Activated naive CD4-positive, alpha-beta T cell treated with anti-CD3 and anti-CD28 coated beads, Interleukin-2, amount 50 U/mL, for 72 hours (primary cell): ENCODE measurements at regions not wholly inside any gene's neighbourhood (a gene's known extent, or its start where the extent isn't known, plus 50 kb on each side); places are given as distances from the start of the nearest gene placed in this dataset.

Experiments
- ATAC-seq, 2 donors: fragments of 150-1000 bp; cut with Tn5 transposase; 2 replicates each; pipeline ENCODE4 v1.10.0; 2021; ENCODE audit warnings: mild to moderate bottlenecking in 2 of 2, moderate library complexity in 2 of 2
- DNase-seq, 2 donors: peaks; one replicate each; pipeline ENCODE4 v3.0.0; 2021 to 2022; ENCODE audit warnings: low spot score in 2 of 2
- H3K27ac Mint-ChIP-seq, 2 donors: one replicate each; pipeline ENCODE4 v1.8.0; 2022; ENCODE audit warnings: mild to moderate bottlenecking in 2 of 2, mixed read lengths in 2 of 2
- H3K36me3 Mint-ChIP-seq, 2 donors: one replicate each; pipeline ENCODE4 v1.8.0; 2022; ENCODE audit warnings: mixed read lengths in 2 of 2
- H3K9me3 Mint-ChIP-seq, 2 donors: one replicate each; pipeline ENCODE4 v1.8.0; 2022; ENCODE audit warnings: mixed read lengths in 2 of 2

GRCh38 chr2:103875131-103875530 is 978.8 kb upstream of the POU3F3 start:
- ATAC-seq (no peak), DNase-seq (no peak)
- Mint-ChIP-seq H3K9me3 (peaks cover 8 to 10% of the 10 kb centered on the region in 2 donors), H3K27ac (no peak overlapping the region), H3K36me3 (no peaks in the 10 kb centered on the region)

GRCh38 chr2:103875531-103875930 is 978.4 kb upstream of the POU3F3 start:
- Mint-ChIP-seq H3K9me3 (peaks cover 6 to 8% of the 10 kb centered on the region in 2 donors), H3K36me3 (no peaks in the 10 kb centered on the region), H3K27ac (no peak overlapping the region)
- no peak for DNase-seq
- no peak for ATAC-seq

- DNase-seq, result no peak
- H3K9me3 Mint-ChIP-seq, result peaks cover 6 to 11% of the 10 kb centered on the region in 2 donors
- ATAC-seq, result no peak
- H3K27ac Mint-ChIP-seq, result no peak overlapping the region
- H3K36me3 Mint-ChIP-seq, result no peaks in the 10 kb centered on the region
These were observed 977.3 kb upstream of the POU3F3 start for GRCh38 chr2:103876611-103877010.

GRCh38 chr2:103879101-103879500 is 974.8 kb upstream of the POU3F3 start:
- Mint-ChIP-seq H3K36me3 (no peaks in the 10 kb centered on the region), H3K9me3 (peaks cover 5 to 11% of the 10 kb centered on the region in 2 donors), H3K27ac (no peak overlapping the region)
- no peak for DNase-seq
- no peak for ATAC-seq

- ATAC-seq, result no peak
- no peaks in the 10 kb centered on the region for H3K36me3 Mint-ChIP-seq
- H3K9me3 Mint-ChIP-seq, result peaks cover 5 to 8% of the 10 kb centered on the region in 2 donors
- no peak for DNase-seq
- H3K27ac Mint-ChIP-seq, result no peak overlapping the region
These were observed 973.7 kb upstream of the POU3F3 start for GRCh38 chr2:103880081-103880834.

GRCh38 chr2:103887625-103888024 is 966.3 kb upstream of the POU3F3 start:
- no peak for ATAC-seq
- H3K9me3 Mint-ChIP-seq, result peaks cover 14 to 16% of the 10 kb centered on the region in 2 donors
- no peak for DNase-seq
- H3K36me3 Mint-ChIP-seq, result no peaks in the 10 kb centered on the region
- no peak overlapping the region for H3K27ac Mint-ChIP-seq

GRCh38 chr2:103896182-103896581 is 957.7 kb upstream of the POU3F3 start:
- Mint-ChIP-seq H3K36me3 (no peaks in the 10 kb centered on the region), H3K9me3 (no peaks in the 10 kb centered on the region), H3K27ac (no peak overlapping the region)
- DNase-seq, result no peak
- ATAC-seq, result no peak

GRCh38 chr2:103898561-103898960 is 955.4 kb upstream of the POU3F3 start:
- no peaks in the 10 kb centered on the region for H3K9me3 Mint-ChIP-seq
- no peak overlapping the region for H3K27ac Mint-ChIP-seq
- ATAC-seq (no peak), DNase-seq (no peak)
- no peaks in the 10 kb centered on the region for H3K36me3 Mint-ChIP-seq

GRCh38 chr2:103902347-103902746 is 951.6 kb upstream of the POU3F3 start:
- no peak for ATAC-seq
- no peak overlapping the region for H3K27ac Mint-ChIP-seq
- DNase-seq, result no peak
- H3K36me3 Mint-ChIP-seq, result no peaks in the 10 kb centered on the region
- no peaks in the 10 kb centered on the region for H3K9me3 Mint-ChIP-seq

- Mint-ChIP-seq H3K27ac (no peak overlapping the region), H3K36me3 (peaks cover 0 to 4% of the 10 kb centered on the region in 2 donors), H3K9me3 (peaks cover 14 to 24% of the 10 kb centered on the region in 2 donors)
- DNase-seq, result no peak
- no peak for ATAC-seq
These were observed 932.8 kb upstream of the POU3F3 start for GRCh38 chr2:103921161-103921560.

- DNase-seq (no peak), ATAC-seq (no peak)
- Mint-ChIP-seq H3K36me3 (peaks cover 0 to 4% of the 10 kb centered on the region in 2 donors), H3K27ac (no peak overlapping the region), H3K9me3 (peaks cover 0 to 12% of the 10 kb centered on the region in 2 donors)
These were observed 911.7 kb upstream of the POU3F3 start for GRCh38 chr2:103942199-103942598.

GRCh38 chr2:103945083-103945482 is 908.8 kb upstream of the POU3F3 start:
- ATAC-seq, result no peak
- H3K9me3 Mint-ChIP-seq, result peaks cover 0 to 11% of the 10 kb centered on the region in 2 donors
- no peak overlapping the region for H3K27ac Mint-ChIP-seq
- peaks cover 0 to 3% of the 10 kb centered on the region in 2 donors for H3K36me3 Mint-ChIP-seq
- no peak for DNase-seq

- ATAC-seq (no peak), DNase-seq (no peak)
- Mint-ChIP-seq H3K36me3 (no peaks in the 10 kb centered on the region), H3K9me3 (peaks cover 8 to 15% of the 10 kb centered on the region in 2 donors), H3K27ac (no peak overlapping the region)
These were observed 894.5 kb upstream of the POU3F3 start for GRCh38 chr2:103959174-103960128.

- ATAC-seq (no peak), DNase-seq (no peak)
- Mint-ChIP-seq H3K9me3 (peaks cover 8 to 15% of the 10 kb centered on the region in 2 donors), H3K27ac (no peak overlapping the region), H3K36me3 (no peaks in the 10 kb centered on the region)
These were observed 893.8 kb upstream of the POU3F3 start for GRCh38 chr2:103960129-103960513.

GRCh38 chr2:103960951-103961350 is 893.0 kb upstream of the POU3F3 start:
- Mint-ChIP-seq H3K9me3 (peaks cover 11 to 15% of the 10 kb centered on the region in 2 donors), H3K36me3 (no peaks in the 10 kb centered on the region), H3K27ac (no peak overlapping the region)
- ATAC-seq (no peak), DNase-seq (no peak)

- peaks cover 3 to 7% of the 10 kb centered on the region in 2 donors for H3K9me3 Mint-ChIP-seq
These were observed 892.1 kb upstream of the POU3F3 start for GRCh38 chr2:103961862-103962261.

GRCh38 chr2:103962670-103963069 is 891.2 kb upstream of the POU3F3 start:
- ATAC-seq (no peak), DNase-seq (no peak)
- no peak overlapping the region for H3K27ac Mint-ChIP-seq
- no peaks in the 10 kb centered on the region for H3K36me3 Mint-ChIP-seq
- peaks cover 3 to 6% of the 10 kb centered on the region in 2 donors for H3K9me3 Mint-ChIP-seq

More at GRCh38 chr2:103961862-103962261, 892.1 kb upstream of the POU3F3 start:
- ATAC-seq (no peak), DNase-seq (no peak)
- H3K36me3 Mint-ChIP-seq, result no peaks in the 10 kb centered on the region
- H3K27ac Mint-ChIP-seq, result no peak overlapping the region
